ENCODE measurements at regions not wholly inside any gene's neighbourhood (a gene's known extent, or its start where the extent isn't known, plus 50 kb on each side); places are given as distances from the start of the nearest gene placed in this dataset.

- TF ChIP-seq CTCF (IDR thresholded peaks at IDR 0.05 in 2 of 3, conservative IDR thresholded peaks at IDR 0.05 in 1 of 3; ENCODE audit: borderline replicate concordance in 1 of 3, insufficient read depth in 1 of 3, low read depth in 2 of 3, low read length in 2 of 3) = no peak
Measured at GRCh38 chr13:37390735-37391134, 207.8 kb downstream of the POSTN start (continued).

GRCh38 chr13:37385956-37386670, 212.5 kb downstream of the POSTN start:
- no peaks in the 10 kb centered on the region for H3K79me2 ChIP-seq (ENCODE audit: insufficient read depth, low read length)
- no peak for DNase-seq (ENCODE audit: low read depth, low spot score)
- intact Hi-C loops (cut with micrococcal nuclease) = no loop called here
- no peaks in the 10 kb centered on the region for H3K36me3 ChIP-seq (ENCODE audit: control insufficient read depth in 1 of 2, insufficient read depth in 2 of 2, low read length in 2 of 2)
- H3K4me1 ChIP-seq (ENCODE audit: control insufficient read depth in 1 of 2, insufficient read depth in 2 of 2, low read length in 2 of 2) = no peaks in the 10 kb centered on the region
- BruUV-seq (replicated peaks) = no TSS peak
- H3K27ac ChIP-seq (ENCODE audit: low read depth, low read length) = no peak overlapping the region
- no peak for TF ChIP-seq RAD21 (IDR thresholded peaks at IDR 0.05; ENCODE audit: low read depth)
- no peak for TF ChIP-seq FOSL1 (IDR thresholded peaks at IDR 0.05; ENCODE audit: low read depth)
- TF ChIP-seq CTCF (IDR thresholded peaks at IDR 0.05 in 2 of 3, conservative IDR thresholded peaks at IDR 0.05 in 1 of 3; ENCODE audit: borderline replicate concordance in 1 of 3, insufficient read depth in 1 of 3, low read depth in 2 of 3, low read length in 2 of 3) = no peak
- TF ChIP-seq EGR1 (IDR thresholded peaks at IDR 0.05; ENCODE audit: low read depth) = no peak
- TF ChIP-seq YY1 (IDR thresholded peaks at IDR 0.05; ENCODE audit: extremely low read depth, insufficient replicate concordance, low read depth, low read length) = no peak
- TF ChIP-seq POLR2AphosphoS5 (IDR thresholded peaks at IDR 0.05; ENCODE audit: low read depth, low read length) = no peak
- H3K4me2 ChIP-seq (ENCODE audit: low read length) = no peak overlapping the region
- no peak overlapping the region for H3K9ac ChIP-seq (ENCODE audit: low read length)
- ATAC-seq = no peak
- H3K9me3 ChIP-seq (ENCODE audit: control insufficient read depth in 1 of 2, insufficient read depth in 1 of 2, low read depth in 1 of 2, low read length in 2 of 2) = peaks cover 4 to 21% of the 10 kb centered on the region in 2 experiments; a peak in 2 of 4 replicates
- H4K20me1 ChIP-seq (ENCODE audit: insufficient read depth) = no peaks in the 10 kb centered on the region
- RAD21 ChIA-PET (ENCODE audit: low non-redundant PET in 1 of 2, low total read pairs in 2 of 2, uncharacterized antibody in 2 of 2, unreplicated experiment in 2 of 2) = no interaction called here
- no peaks in the 10 kb centered on the region for H3K27me3 ChIP-seq (ENCODE audit: insufficient read depth, low read length)
- no peak overlapping the region for H2AFZ ChIP-seq (ENCODE audit: low read depth, low read length, poor library complexity, severe bottlenecking)
- POLR2A ChIA-PET = no interaction called here
- no peak overlapping the region for H3K4me3 ChIP-seq (replicated peaks in 1 of 2; ENCODE audit: low read depth in 1 of 2, low read length in 2 of 2)
- CTCF ChIA-PET = no interaction called here
- no peaks in the 10 kb centered on the region for H3K9me2 ChIP-seq (ENCODE audit: insufficient read depth)

All from HCT116 (cell line).